Left lobe of liver (tissue), 2 donors: ENCODE measurements at regions not wholly inside any gene's neighbourhood (a gene's known extent, or its start where the extent isn't known, plus 50 kb on each side); places are given as distances from the start of the nearest gene placed in this dataset.
"Not testable (repeated sequence)": the region's sequence is repeated elsewhere in the genome, so short reads cannot be mapped to it uniquely, and the experiment has no call there.

Source experiments
- ATAC-seq: fragments of 200-7000 bp; cut with Tn5 transposase; one replicate; pipeline ENCODE4 v1.9.1; 2020; ENCODE audit warnings: mild to moderate bottlenecking, moderate library complexity
- DNase-seq: peaks from one replicate; pipeline ENCODE4 v3.0.0-alpha.2; 2020; ENCODE audit warnings: low spot score
- donor health status: DM: no; HTN: no; CAD: no; lungs with moderate emphysema.
- donor health status: DM: no; HTN: yes; CAD: no.

- no peak for DNase-seq
- no peak for ATAC-seq
These were observed 305.0 kb downstream of the TYW1 start for GRCh38 chr7:67301667-67302066.

GRCh38 chr7:67302113-67303039 lies 305.7 kb downstream of the TYW1 start:
- DNase-seq (peak; percentile 99), ATAC-seq (peak; percentile 95)

DNA sequence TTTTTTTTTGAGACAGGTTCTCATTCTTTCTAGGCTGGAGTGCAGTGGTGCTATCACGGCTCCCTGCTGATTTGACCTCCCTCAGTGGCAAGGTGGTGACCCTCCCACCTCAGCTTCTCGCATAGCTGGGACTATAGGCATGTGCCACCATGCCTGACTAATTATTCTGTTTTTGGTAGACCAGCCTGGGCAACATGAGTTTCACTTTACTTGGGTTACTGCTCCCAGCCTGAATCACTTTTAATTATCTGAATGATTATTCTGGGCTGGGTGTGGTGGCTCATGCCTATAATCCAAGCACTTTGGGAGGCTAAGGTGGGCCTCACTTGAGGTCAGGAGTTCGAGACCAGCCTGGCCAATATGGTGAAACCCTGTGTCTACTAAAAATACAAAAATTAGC lies 308.2 kb downstream of the TYW1 start:
- not testable (repeated sequence) for ATAC-seq, DNase-seq

DNA sequence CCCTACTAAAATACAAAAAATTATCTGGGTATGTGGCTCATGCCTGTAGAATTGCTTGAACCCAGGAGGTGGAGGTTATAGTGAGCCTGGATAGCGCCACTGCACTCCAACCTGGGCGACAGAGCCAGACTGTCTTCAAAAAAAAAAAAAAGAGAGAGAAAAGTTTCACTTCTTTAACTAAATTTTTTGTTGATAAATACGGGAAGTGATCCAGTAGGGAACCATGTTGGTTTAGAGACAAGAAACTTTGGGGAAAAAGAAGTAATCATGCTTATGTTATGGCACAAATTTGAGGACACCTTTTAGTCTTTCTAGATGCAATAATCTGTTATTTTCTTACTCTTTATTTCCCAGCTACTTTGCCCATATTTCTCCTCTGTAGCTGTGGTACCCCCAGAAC lies 309.7 kb downstream of the TYW1 start:
- no peak for ATAC-seq
- no peak for DNase-seq

DNA sequence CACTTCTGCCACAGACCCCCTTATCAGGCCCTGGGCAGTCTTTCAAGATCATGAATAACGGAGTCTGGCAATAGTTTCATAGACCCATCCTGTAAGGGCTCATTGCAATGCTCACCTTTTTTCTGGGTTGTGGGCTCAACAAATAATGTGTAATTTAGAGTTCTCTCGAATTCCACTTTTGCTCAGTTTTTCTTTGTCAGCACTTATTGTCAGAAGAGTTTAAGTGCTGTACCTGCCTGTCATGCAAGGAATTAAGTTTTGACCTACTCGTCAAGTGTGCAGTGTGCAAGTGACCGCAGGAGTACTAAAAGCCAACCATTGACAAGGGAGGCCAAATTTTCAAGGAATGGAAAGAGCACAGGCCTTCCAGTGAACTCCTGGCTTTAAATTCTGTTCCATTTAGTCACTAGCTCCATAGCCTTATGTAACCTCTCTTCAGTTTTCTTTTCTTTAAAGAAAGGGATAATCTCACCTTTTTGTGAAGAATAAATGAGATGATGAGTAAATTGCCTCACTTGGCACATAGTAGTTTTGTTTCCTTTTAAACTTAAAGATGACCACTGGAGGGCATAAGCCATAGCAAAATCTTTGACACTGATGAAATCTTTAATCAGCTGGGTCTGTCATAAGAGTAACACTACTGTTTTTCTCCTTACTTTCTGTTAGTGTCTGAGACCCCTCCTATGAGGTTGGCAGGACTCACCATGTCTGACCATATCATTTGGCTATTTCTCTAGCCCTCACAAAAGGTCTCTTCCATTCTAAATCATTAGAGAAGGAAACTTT lies 313.3 kb downstream of the TYW1 start:
- no peak for ATAC-seq

GRCh38 chr7:67311901-67312300 lies 315.3 kb downstream of the TYW1 start:
- ATAC-seq (no peak), DNase-seq (no peak)

More for the DNA sequence above, 313.3 kb downstream of the TYW1 start:
- no peak for DNase-seq

DNA sequence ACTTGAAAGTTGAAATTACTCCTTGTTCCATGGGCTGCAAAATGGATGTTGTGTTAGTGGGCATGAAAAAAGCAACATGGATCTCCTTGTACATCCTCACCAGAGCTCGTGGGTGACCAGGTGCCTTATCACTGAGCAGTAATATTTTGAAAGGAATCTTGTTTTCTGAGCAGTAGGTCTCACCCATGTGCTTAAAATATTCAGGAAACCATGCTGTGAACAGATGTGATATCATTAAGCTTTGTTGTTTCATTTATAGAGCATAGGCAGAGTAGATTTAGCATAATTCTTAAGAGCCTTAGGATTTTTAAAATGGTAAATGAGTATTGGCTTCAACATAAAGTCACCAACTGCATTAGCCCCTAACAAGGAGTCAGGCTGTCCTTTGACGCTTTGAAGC lies 316.6 kb downstream of the TYW1 start:
- ATAC-seq (no peak), DNase-seq (no peak)

DNA sequence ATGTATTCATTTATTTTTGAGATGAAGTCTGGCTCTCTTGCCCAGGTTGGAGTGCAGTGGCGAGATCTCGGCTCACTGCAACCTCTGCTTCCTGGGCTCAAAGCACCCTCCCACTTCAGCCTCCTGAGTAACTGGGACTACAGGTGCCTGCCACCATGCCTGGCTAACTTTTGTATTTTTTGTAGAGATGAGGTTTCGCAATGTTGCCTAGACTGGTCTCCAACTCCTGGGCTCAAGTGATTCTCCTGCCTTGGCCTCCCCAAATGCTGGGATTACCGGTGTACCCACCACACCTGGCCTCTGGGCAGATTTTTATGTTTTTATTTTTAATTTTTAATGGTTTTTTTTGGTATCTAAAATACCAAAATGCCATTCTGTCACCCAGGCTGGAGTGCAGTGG lies 320.3 kb downstream of the TYW1 start:
- ATAC-seq, DNase-seq: not testable (repeated sequence)

- DNase-seq, ATAC-seq: not testable (repeated sequence)
These were observed 331.6 kb downstream of the TYW1 start for GRCh38 chr7:67328257-67328656.

- not testable (repeated sequence) for ATAC-seq, DNase-seq
These were observed 338.5 kb downstream of the TYW1 start for GRCh38 chr7:67335165-67335564.

GRCh38 chr7:67335663-67336062 lies 339.0 kb downstream of the TYW1 start:
- not testable (repeated sequence) for DNase-seq, ATAC-seq

DNA sequence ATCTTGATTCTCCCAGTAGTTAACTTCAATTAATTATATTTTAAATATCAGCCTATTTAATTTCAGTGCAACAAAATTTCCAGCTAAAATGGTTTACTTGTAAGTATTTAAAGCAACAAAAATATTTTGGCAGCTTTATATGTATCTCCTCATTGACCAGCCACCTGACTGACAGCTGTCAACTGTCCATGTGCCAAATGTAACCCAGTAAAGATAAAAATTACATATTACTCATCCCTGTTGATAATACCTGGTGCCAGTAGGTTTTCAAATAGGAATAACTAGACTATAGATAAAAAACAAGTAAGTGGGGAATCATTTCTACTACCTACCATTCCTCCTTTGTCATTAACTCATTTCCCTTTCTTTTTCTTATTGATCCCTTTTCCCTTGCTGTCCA lies 341.9 kb downstream of the TYW1 start:
- not testable (repeated sequence) for DNase-seq, ATAC-seq

DNA sequence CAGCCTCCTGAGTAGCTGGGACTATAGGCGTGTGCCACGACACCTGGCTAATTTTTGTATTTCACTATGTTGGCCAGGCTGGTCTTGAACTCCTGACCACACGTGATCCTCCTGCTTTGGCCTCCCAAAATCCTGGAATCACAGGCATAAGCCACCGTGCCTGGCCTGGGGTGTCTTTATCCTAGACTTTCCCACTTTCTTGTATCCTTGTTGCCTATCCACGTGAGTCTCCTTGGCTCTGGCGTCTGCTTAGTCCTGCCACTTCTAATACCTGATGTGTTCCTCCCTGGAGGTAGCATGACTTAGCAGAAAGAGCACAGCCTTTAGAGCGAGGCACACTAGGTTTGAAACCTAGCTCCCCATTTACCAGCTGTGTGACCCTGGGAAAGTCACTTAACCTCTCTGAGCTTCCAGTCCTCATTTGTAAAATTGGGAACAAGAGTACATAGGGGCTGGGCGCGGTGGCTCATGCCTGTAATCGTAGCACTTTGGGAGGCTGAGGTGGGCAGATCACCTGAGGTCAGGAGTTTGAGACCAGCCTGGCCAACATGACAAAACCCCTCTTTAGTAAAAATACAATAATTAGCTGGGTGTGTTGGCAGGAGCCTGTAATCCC lies 344.6 kb downstream of the TYW1 start:
- ATAC-seq (no peak), DNase-seq (no peak)

GRCh38 chr7:67343114-67343513 lies 346.5 kb downstream of the TYW1 start:
- no peak for ATAC-seq
- DNase-seq: no peak

DNA sequence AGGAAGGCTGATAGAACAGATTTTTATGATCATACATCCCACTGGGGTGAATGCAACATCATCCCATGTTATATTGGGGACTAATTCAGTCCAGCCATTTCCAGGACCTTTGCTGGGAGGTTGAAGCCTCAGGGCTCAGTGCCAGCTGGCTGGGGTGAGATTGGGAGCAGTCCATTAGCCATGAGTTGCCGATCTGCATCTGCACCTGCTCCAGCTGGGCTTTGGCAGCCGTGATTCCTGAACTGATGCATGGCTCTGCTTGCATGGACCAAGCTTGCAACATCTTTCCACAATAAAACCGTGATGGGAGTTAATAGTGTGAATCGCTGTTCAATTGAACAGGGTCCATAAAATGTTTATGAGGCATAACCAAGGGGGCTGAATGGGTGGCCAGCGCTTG lies 346.9 kb downstream of the TYW1 start:
- DNase-seq (no peak), ATAC-seq (peak; percentile 33)

GRCh38 chr7:67344481-67345193 lies 348.0 kb downstream of the TYW1 start:
- ATAC-seq: no peak

DNA sequence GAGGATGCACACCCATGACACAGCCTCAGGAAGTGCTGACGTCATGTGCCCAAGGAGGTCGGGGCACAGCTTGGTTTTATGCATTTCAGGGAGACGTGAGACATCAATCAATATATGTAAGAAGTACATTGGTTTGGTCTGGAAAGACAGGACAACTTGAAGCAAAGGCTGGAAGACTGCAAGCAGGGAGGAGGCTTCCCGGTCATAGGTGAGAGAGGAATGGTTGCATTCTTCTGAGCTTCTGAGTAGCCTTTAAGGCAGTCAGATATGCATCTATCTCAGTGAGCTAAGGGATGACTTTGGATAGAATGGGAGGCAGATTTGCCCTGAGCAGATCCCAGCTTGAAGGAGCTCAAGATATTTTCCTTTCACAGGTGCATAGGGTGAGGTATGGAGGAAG lies 349.5 kb downstream of the TYW1 start:
- ATAC-seq (no peak), DNase-seq (no peak)

More at GRCh38 chr7:67344481-67345193, 348.0 kb downstream of the TYW1 start:
- no peak for DNase-seq

DNA sequence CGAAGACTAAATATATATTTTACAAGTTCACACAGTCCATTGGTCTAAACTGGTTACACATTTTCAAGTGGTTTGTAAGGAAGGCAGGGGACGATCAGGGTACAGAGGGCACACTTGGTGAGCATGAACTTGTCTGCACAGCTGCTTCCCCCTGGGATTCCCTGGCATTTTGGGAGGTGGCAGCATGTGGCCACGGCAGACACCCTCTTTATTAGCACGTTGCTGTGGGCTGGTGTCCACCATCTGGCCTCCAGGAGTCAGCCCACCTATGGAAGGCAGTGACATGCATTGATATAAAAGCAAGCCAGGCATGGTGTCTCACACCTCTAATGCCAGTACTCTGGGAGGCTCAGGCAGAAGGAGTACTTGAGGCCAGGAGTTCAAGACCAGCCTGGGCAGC lies 350.2 kb downstream of the TYW1 start:
- DNase-seq (no peak), ATAC-seq (no peak)

- ATAC-seq (no peak), DNase-seq (no peak)
These were observed 351.5 kb downstream of the TYW1 start for GRCh38 chr7:67348171-67348570.

DNA sequence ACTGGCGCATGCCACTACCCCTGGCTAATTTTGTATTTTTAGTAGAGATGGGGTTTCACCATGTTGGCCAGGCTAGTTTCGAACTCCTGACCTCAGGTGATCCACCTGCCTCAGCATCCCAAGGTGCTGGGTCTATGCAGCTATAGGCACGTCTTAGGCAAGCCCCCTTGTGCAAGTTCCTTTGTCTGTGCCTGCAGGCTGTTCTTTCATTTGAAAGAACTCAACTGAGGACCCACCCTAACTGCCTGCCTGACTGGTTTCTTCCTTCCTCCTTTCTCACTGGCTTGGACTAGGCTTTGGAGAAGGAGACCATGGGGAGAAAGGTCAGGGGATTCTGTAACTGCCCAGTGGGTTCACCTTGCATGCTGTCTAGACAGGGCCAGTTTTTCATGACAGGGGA lies 361.0 kb downstream of the TYW1 start:
- not testable (repeated sequence) for ATAC-seq
- DNase-seq: peak; percentile 5

- ATAC-seq: not testable (repeated sequence)
- peak; percentile 1 for DNase-seq
These were observed 361.7 kb downstream of the TYW1 start for GRCh38 chr7:67358316-67358715.
